Heart left ventricle (tissue), 13 donors: ENCODE measurements at regions not wholly inside any gene's neighbourhood (a gene's known extent, or its start where the extent isn't known, plus 50 kb on each side); places are given as distances from the start of the nearest gene placed in this dataset.

Experiments
- POLR2A ChIP-seq, 2 donors: fragments of 450-650 bp; IDR thresholded peaks; one replicate each; pipeline ENCODE4 v1.6.1; 2017; ENCODE audit warnings: antibody characterized with exemption in 2 of 2, mild to moderate bottlenecking in 2 of 2, moderate library complexity in 2 of 2
- TF ChIP-seq, protein P1 (sequence below), 12 donors: fragments of 200-600 bp; sonication (generic) in 4 of 12; IDR thresholded peaks; one replicate each; pipeline versions ENCODE4 v1.5.0 to v1.8.0; 2018 to 2022; ENCODE audit warnings: antibody characterized with exemption in 12 of 12, mild to moderate bottlenecking in 5 of 12
- donor health status: ischemic (EF 13 %, LVEDD 7.1; RV severe dilation, severe dysfunction).
- donor health status: DM: no; HTN: yes; CAD: no.
- donor health status: DM: no; HTN: no; CAD: no.
- donor health status: ischemic (EF 25% LVEDD 6.9; RV normal size, moderate dysfunction).
- donor health status: ischemic (EF 25% LVEDD 5.7; RV mildly dilated, moderate dysfunction).
- donor health status: ischemic (EF 35%, LVEDD 5.7; RV mildly dilated, moderate dysfunction).
- donor health status: nonischemic (EF 11% LVEDD 7.7; RV severe dilation, severe dysfunction).
- donor health status: DM: yes; HTN: yes; CAD: no.
- donor health status: PGD.
- donor health status: ischemic (EF 29% LVEDD 5.4; RV normal size, mild dysfunction).
- donor health status: nonischemic (EF 23%, LVEDD 6.1; RV moderate dilation, normal function).

DNA sequence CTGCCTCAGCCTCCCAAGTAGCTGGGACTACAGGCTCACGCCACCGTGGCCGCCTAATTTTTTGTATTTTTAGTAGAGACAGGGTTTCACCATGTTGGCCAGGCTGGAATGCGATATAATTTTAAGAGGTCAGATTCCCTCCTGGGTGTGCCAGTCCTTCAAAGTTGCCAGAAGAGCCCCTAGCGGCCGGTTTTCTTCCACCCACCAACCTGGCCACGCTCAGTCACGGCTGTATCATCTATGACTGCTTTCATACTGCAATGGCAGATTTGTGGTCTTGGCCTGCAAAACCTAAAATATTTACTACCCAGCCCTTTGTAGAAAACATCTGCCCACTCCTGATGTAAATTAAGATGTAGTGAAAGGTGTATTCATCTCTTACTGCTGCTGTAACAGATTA is 117.5 kb upstream of the BASP1 start:
- TF ChIP-seq, protein P1, sequence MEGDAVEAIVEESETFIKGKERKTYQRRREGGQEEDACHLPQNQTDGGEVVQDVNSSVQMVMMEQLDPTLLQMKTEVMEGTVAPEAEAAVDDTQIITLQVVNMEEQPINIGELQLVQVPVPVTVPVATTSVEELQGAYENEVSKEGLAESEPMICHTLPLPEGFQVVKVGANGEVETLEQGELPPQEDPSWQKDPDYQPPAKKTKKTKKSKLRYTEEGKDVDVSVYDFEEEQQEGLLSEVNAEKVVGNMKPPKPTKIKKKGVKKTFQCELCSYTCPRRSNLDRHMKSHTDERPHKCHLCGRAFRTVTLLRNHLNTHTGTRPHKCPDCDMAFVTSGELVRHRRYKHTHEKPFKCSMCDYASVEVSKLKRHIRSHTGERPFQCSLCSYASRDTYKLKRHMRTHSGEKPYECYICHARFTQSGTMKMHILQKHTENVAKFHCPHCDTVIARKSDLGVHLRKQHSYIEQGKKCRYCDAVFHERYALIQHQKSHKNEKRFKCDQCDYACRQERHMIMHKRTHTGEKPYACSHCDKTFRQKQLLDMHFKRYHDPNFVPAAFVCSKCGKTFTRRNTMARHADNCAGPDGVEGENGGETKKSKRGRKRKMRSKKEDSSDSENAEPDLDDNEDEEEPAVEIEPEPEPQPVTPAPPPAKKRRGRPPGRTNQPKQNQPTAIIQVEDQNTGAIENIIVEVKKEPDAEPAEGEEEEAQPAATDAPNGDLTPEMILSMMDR (IDR thresholded peaks at IDR 0.05), result no peak
- TF ChIP-seq POLR2A (IDR thresholded peaks at IDR 0.05), result no peak
